HG03135 (cell line): ENCODE measurements at regions not wholly inside any gene's neighbourhood (a gene's known extent, or its start where the extent isn't known, plus 50 kb on each side); places are given as distances from the start of the nearest gene placed in this dataset.

Source experiments
- ATAC-seq: cut with Tn5 transposase; IDR thresholded peaks from one replicate; pipeline ENCODE4 v1.9.1; 2021; ENCODE audit warnings: mild to moderate bottlenecking, moderate library complexity; ENCODE audit not compliant: unreplicated experiment

DNA sequence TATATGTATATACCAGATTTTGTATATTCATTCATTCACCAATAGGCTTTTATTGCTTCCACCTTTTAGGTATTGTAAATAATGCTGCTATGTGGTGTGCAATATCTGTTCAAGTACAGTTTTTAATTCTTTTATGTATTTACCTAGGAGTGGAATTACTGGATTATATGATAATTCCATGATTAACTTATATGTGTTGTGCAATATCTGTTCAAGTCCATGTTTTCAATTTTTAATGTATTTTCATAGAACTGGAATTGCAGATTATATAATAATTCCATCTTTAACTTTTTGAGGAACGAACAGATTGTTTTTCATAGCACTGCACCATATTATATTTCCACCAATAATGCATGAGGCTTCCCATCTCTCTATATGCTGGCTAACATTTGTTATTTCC lies 50.6 kb upstream of the L3MBTL4 start:
- ATAC-seq: no peak

DNA sequence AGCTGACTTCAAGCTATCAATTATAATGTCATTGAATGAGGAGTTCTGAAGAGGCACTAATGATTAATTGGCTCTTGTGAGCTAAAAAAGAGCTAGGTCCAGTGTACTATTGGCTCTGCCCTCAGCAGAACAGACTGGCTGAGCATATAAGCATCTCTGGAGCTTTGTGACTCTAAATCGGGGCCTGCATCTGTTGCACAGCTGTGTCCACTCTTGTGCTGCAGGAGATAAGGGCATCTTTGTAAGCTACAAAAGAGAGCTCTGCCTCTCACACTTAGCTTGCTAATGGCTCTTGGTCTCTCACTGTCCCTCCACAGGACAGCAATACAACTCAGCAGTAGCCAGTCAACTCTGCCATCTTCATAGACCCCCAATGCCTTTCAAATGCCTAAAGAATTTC lies 61.5 kb upstream of the L3MBTL4 start:
- no peak for ATAC-seq

DNA sequence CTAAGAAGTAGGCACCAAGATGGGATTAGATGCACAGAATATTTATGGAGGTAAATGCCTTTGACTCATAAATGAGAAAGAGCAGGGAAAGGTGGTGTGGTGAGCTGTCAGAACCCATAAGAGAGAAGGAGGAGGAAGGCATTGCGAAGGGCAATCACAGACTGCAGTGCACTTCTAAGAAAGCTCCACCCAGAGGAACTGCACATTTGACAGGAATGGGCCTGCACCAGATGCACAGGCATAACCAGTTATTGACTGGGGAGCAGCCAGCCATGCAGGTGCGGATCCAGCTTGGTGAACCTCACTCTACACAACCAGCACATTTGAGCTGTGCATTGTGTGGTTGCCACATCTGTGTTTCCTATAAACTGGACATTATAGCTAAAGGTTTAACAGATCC lies 62.2 kb upstream of the L3MBTL4 start:
- ATAC-seq: no peak

DNA sequence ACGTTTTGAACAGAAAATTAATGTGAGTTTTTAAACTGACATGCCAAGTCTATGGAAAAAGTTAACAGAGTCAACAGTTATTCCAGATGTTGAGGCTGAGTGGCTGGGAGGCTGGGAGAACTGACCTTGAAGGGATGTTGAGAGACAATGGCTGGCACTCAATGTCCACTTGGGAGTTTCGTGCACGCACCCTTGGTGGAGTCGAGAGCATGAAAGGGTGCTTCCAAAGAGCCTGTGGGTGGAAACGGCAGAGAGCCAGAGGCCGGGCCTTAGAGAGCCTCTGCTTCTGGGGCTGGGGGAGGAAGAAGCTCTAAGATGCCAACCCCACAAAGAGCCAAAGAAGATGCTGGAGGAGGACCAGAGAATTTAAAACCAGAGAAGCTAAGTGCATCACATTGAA lies 63.4 kb upstream of the L3MBTL4 start:
- no peak for ATAC-seq

DNA sequence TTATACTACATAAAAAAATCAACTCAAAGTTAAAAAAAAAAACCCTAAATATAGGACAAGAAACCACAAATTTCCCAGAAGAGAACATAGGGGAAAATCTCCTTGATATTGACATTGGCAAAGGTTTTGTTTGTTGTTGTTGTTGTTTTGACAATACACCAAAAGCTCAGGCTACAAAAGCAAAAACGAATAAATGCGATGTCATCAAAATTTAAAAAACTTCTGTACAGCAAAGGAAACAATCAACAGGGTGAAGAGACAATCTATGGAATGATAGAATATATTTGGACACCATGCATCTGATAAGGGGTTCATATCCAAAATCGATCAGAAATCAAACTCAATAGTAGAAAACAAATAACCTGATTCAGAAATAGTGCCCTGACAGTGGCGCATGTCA lies 65.0 kb upstream of the L3MBTL4 start:
- ATAC-seq: no peak

DNA sequence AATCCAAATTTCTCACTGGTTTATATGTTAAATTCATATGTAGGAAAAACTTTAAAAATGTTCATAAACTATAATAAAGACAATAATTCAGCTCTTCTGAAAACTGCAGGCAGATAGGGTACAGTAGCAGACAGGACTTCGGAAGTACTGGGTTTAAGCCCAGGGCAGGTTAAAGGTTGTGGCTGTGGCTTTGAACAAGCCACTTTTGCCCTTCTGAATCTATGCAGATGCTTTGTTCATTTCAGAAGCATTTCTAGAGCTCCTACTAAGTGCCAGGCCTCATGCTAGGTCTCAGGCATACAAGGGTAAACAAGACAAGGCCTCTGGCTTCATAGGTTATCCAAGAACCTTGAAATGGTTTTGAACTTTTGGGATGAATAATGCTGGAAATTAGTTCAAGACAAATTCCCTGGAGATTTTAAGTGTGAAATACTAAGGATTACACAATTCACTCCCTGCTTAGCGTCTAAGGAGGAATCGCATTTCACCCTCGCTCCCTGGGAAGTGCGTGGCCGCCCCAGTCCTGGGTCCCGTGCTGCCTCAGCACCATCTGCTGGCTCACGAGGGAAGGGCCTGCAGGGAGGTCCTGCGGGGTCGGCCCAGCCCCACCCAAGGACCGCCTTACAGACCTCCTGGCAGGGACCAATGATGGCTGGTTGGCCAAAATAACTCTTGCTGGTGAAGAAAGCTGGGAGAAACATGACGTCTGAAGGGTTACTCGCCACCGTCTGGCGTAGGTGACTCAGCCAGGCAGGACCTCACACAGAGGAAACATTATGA lies 67.7 kb upstream of the L3MBTL4 start:
- ATAC-seq: no peak

DNA sequence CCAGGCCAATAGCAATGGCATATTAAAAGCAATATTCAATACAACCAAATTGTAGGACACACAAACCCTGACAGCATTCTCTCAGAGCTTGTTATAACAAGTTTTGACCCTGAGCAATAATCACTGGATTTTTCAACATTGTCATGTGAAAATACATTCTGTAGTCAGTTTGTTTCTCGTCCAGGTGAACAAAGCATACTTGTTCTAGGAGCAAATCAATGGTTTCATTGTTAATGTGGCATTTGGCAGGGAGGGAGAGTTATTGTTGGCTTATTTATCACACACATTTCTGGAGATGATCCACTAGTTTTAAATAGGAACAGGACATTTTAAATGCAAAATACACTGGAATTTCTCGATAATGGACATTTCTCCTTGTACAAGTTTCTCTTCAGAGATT lies 69.9 kb upstream of the L3MBTL4 start:
- ATAC-seq: no peak

DNA sequence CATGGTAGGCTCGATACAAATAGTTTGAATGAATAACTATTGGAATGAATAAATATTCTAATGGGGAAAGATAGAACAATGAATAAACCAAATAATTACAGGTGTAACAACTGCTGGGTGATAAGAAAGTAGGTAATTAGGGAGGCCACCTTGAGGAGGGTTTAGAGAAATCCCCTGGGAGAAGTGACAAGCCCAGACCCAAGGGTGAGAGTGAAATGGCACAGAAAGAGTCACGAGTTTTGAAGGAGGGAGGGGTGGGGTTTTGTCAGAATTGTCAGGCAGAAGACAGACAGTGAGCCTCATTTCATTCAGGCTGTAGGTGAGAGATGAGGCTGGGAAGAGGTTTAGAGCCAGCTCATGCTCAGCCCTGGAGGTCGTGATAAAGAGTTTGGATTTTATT lies 71.6 kb upstream of the L3MBTL4 start:
- no peak for ATAC-seq

DNA sequence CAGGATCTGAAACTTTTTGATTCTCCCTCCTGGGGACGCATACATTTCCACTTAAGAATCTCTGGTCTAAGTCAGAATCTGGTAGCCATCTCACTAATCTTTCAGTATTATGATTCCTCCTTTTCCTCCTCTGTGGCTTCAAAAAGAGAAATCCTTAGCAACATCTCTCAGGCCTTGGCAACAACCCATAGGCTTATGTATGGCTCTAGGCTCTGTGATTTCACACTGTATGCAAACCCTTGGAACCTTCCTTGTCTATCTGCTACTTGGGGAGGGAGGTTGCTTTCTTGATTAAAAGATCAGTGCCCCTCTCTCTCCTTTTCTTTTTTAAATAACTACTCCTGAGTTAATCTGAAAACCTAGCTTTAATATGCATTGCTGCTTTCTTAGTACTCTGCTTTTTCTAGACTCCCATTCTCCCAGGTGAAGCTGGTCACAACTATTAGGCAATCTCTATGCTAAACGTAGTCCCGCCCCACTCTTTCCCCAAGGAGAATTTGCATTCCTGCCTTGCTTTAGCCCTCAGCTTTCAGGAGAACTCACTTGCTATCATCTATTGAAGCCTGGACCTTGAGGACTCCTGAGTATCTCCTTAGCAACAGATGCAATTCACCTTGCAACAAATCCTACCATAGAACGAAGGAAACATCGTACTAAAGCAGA lies 72.2 kb upstream of the L3MBTL4 start:
- ATAC-seq: no peak

DNA sequence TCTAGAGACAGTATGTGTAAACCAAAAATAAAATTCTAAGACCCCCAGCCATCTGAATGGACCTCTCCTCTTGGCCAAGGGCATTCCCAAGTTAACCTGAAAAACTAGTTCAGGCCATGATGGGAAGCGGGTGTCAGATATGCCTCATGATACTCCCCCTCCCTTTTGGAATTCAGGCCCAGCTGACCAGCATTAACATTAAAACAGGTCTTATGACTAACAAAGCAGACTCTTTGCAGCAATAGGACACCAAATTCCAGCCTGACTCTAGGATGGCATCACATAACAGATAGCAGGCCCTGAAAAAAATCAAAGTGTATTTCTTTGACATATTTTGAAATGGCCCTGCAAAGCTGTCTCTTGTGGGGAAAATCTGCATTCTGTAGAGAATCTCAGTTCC lies 73.3 kb upstream of the L3MBTL4 start:
- ATAC-seq: no peak

DNA sequence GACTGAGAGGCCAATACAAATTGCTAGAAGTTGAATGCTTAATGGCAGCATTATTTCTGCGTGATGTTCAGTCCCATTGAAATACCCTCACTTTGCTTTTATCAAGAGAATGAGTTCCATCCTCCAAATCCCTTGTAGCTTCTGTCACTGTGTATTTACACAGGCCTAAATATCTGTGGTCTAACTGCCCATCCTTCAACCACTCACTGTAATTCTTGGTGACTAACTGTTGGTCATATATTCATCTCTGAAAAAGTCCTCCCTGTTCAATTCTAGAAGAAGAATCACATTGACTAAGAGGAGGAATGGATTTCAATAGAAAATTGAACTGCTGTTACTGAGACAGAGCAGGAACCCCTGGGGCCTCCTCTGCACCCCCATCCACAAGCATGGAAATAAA lies 74.2 kb upstream of the L3MBTL4 start:
- no peak for ATAC-seq

DNA sequence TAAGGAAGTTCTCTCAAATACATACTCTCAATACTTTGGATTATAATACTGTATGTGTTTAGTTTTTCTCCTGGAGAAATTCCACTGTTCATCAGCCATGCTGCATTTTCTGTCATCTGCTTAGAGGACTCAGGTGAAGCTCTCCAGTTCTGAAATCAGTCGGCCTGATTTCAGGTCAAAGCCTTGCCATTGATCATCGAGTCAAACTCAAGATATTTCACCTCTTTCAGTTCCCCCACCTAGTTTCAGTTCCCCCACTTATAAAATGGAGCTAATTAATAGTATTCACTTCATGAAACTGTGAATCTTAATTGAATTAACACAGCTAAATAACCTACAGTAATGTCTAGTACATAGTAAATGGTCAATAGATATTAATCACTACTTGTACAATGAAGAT lies 75.3 kb upstream of the L3MBTL4 start:
- ATAC-seq: no peak

DNA sequence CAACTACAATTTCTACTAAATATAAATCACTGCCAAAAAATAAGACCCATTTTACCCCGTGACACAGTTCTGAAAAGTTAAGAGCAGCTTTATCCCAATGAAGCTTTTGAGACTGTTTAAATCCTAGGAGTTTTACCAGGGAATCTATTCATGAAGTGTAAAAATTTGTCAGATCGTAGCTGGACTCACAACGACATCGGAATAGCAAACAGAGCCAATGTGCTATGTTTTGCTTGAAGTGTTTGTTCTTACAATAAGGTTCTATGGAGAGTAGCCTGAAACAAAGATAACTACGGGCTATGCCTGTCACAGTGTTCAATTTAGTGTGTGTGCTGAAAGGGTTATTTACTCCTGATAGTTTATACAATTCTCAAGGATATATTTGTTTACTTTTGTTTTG lies 78.5 kb upstream of the L3MBTL4 start:
- ATAC-seq: no peak

DNA sequence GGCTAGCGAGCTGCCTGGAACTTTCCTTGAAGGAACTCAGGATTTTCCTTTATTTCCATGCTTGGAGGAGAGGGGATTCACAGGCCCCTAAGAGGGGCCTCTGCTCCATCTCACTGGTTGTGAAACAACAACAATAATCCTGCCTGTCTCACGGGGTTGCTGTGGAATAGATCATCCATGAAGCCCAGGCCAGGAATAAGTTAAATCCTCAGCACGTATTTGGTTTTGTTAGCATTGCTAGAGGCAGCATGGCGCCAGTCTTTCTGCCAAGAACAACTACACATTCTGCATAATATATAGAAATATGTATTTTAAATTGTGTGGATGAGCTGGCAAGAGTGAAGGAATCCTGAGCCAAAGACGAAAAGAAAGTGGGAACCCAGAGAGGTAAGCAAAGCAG lies 80.8 kb upstream of the L3MBTL4 start:
- ATAC-seq: no peak

DNA sequence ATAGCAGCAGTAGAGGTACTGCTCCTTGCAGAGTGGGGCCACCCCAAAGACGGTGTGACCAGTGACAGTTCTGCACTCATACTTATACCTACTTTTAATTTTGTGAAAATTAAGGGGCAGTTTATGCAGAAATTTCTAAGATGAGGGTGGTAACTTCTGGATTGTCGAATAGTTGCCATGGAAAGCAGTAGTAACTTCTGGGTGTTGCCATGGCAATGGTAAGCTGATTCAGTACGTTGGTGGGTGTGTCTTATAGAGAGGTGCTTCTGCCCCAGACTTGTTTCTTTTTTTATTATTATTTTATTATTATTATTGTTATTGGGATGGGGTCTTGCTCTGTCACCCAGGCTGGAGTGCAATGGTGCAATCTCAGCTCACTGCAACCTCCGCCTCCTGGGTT lies 82.8 kb upstream of the L3MBTL4 start:
- no peak for ATAC-seq

DNA sequence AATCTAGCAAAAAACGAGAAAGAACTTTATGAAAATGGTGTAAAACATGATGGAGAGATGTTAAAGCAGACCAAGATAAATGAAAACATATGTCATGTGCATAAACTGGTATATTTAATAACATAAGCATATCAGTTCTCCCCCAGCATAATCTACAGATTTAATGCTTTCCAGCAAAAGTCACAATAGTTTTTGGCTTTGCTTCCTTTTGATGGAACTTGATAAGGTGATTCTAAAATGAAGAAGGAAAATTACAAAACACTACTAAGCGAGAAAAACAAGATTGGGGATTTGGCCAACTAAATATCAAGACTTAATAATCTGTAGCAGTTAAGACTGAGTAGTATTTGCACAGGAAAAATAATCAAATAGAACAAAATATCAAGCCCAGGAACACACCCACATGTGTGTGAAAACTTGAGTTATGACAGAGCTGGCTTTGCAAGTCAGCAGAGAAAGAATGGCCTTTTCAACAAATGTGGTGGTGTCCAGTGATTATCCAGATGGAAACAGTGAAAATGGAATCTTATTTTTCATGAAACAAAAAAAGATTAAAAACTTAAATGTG lies 83.7 kb upstream of the L3MBTL4 start:
- no peak for ATAC-seq

DNA sequence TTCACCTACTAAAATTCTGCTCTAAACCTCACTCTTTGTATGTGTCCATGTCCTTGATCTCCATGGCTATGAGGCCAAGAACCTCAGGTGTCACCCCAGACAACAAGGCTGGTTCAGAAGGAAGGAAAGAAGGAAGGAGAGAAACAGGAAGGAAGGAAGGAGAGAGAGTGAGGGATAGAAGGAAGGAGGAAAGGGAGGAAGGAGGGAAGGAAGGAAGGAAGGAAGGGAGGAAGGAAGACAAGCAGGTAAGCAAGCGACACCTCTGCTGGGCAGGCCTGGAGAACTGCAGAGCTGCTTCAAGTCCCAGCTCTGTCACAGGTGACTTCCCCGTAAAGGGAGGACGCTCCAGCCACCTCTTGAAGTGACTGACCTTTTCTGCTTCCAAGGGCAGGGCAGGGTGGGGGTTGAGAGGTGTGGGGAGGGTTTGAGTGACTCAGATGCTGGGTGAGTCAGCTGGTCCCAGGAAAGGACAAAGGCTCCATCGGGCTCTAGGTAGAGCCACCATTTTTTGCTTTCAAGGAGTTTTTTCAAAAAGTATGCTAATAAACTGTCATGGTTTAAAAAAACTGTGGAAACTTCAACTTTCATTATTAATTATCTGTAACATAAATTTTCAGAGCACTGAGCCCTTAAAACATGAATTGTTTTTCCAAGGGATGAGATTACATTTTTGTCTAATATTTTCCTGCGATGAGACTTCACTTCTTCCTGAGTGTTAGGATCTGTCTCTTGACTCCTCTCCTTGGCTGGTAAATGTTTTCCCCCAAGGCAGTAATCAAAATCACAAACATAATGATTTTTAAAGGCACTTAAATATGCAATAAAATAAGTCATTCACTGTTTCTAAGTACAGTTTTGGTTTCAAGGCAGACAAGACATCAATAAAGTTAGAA lies 90.1 kb upstream of the L3MBTL4 start:
- ATAC-seq: no peak

DNA sequence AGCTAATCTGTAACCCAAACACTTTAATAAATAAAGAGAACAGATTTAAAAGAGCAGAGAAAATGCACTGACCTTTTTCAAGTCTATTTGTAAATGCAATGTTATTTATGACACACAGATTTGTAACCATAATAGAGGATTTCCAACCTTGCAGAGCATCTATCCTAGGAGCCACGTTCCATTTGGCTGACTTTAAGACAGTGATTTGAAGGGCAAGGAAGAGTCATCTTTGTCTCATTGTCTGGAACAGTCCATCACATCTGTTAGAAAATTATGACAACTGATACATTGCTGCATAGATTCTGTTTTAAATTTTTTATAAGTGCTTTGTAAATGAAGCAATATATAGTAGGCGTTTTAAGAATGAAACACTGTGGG lies 90.8 kb upstream of the L3MBTL4 start:
- ATAC-seq: no peak

DNA sequence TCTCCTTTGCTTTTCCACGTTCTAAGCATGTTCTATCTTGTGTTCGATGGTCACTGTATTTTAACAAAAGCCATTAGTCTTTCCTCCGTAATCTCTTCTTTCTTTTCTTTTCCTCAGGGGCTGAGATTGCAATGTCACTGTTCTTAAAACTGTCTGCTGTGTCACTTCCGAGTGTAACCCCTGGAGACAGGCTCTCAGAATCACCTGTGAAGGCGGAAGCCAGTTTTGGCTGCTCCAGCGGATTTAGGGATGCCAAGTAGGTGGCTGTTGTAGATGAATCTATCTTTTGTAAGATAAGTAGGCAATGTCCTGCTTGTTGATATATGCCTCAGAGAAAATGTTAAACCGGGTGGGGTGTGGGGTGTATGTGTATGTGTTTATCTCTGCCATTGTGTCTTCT lies 94.7 kb upstream of the L3MBTL4 start:
- ATAC-seq: no peak

DNA sequence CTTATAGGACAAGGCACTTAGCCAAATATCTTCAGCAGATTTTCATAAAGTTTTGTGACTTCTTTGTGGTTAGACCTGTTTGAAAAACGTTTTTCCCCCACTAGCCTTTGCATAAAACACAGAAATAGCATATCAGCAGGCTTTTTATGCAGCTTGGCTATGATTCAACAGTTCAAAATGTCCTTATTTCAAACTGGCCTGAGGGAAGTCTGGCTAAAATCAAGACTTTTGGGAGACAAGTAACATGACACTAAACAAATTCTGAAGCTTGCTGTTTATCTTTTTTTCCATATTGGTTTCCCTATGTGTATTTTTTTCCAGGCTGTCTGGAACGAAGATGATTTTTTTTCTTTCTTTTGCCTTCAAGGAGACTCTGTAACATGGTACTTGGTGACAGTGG lies 95.1 kb upstream of the L3MBTL4 start:
- ATAC-seq: no peak

DNA sequence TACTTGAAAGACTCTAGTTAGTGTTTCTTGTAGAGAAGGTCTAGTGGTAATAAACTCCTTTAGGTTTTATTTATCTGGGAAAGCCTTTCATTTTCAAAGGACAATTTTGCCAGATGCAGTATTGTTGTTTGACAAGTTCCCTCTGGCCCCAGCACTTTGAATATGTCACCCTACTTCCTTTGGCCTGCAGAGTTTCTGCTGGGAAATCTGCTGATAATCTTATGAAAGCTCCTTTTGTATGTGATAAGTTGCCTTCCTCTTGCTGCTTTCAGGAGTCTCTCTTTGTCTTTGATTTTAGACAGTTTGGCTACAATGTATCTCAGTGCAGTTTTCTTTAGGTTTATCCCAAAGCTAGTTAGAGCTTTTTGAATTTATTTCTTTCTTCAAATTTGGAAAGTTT lies 106.2 kb upstream of the L3MBTL4 start:
- ATAC-seq: no peak
